Cardiac fibroblast (primary cell): ENCODE measurements at regions not wholly inside any gene's neighbourhood (a gene's known extent, or its start where the extent isn't known, plus 50 kb on each side); places are given as distances from the start of the nearest gene placed in this dataset.

ENCODE experiments used
- DNase-seq, 2 donors: peaks; one replicate each; pipeline versions ENCODE4 v3.0.0 to v3.0.0-alpha.2; 2010; ENCODE audit warnings: low read depth in 2 of 2
- H3K4me3 ChIP-seq, 2 donors: replicated peaks in 1 of 2; 1 replicate in 1 of 2; 2 replicates in 1 of 2; pipeline ENCODE4 v1.5.1; 2011; ENCODE audit warnings: low read depth in 2 of 2, low read length in 2 of 2, mild to moderate bottlenecking in 2 of 2, moderate library complexity in 1 of 2
- CTCF ChIP-seq: IDR thresholded peaks from one replicate; pipeline ENCODE4 v1.5.1; 2011; ENCODE audit warnings: low read depth, mild to moderate bottlenecking, low read length, inconsistent platforms

DNA sequence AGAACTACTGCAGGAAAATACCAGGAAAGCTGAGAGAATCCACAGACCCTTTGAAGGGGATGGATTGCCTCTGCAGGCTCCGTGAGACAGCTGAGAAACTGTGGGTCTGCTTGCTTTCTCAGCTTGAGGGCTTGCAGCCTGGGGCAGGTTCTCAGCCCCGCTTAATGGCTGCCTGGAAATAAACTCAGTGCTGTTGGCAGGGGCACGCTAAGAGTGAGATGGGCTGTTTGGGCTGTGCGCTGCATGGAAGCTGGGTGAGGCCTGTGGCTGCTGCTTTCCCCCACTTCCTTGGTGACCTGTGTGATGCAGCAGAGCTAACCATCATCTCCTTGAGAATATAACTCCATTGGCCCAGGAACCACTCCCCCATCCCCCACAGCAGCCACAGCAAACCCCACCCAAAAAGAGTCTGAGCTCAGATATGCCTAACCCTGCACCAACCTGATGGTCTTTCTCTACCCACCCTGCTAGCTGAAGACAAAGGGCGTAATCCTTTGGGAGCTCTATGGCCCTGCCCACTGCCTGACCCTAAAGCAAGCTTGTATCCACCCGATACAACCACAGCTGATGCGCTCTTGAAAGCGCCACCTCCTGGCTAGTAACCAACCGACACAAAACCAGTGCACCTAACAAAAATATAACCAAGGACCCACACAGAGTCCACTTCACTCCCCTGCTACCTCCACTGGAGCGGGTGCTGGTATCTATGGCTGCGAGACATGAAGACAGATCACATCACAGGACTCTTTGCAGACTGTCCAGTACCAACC, 800.6 kb upstream of the MAP3K7 start:
- H3K4me3 ChIP-seq: no peak overlapping the region
- TF ChIP-seq CTCF: no peak
- DNase-seq: no peak

DNA sequence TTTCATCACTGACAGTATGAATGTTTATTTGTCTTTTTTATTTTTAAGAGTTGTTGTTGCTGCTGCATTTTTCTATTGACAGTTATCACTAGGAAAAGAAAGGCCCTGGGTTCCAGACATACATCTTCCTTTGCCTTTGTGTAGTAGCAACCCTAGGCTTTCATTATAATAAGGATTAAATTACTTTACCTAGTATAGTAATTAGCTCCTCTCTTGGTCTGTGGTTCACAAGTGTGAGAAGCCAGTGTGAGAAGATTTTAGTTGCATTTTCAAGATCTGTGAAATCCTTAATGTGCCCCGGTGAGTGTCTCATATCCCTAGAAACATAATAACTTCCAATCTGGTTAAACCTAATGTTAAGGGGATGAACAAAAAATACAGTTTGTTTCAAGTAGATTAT, 799.3 kb upstream of the MAP3K7 start:
- TF ChIP-seq CTCF: no peak

DNA sequence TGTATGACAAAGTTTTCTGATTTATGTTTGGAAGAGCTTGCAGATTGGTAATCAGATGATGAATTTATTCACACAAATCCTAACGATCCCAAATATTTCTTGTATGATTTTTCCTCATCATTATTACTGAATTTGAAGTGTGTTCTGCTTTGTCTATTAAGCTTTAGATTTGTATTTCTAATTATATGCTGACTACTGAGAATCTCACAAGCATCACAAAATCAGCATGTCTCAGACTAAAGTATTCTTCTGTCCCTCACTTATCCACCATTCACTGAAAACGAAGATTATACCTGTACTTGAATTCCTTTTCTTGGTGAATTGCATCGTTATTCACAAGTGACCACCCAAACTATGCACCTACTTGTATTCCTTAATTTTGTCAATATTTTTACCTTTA, 796.3 kb upstream of the MAP3K7 start:
- no peak for TF ChIP-seq CTCF
- no peak for DNase-seq
- no peak overlapping the region for H3K4me3 ChIP-seq

More for the DNA sequence above, 799.3 kb upstream of the MAP3K7 start:
- no peak overlapping the region for H3K4me3 ChIP-seq
- DNase-seq: no peak

DNA sequence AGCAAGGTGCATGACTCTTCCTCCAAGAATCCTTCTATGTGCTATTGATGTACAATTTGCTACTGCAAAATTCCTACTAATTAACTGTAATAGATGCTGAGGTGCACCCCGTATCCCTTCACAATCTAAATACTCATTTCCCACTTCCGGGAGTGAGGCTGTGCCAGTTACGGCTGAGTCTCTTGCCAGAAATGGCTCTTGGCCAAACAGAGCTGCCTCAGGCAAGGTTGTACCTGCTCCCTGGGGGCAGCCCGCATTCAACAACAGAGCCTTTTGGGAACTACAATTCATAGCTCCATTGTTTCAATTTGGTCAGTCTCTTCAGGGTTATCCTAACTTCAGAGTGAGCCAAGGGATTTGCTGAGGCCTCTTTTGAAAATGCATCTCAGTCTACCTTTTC, 789.8 kb upstream of the MAP3K7 start:
- no peak for DNase-seq
- TF ChIP-seq CTCF: no peak
- no peak overlapping the region for H3K4me3 ChIP-seq

DNA sequence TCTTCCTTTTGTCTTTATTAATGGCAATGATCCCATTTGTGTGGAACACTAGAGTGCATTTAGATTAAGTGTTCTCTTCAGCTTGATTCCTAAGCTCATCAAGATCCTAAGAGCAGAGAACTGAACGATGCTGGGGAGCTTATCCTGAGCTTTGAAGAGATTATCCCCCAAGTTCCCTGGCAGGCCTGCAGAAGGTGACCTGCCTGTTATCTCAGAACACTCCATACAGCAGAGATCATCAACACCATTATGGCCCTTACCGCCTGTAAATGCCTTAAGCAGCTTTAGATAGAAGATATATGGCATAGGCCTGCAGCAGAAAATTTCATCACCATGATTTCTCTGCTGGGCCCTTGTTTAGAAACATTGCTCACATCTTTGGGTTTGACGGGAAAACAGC, 779.9 kb upstream of the MAP3K7 start:
- H3K4me3 ChIP-seq: no peak overlapping the region
- no peak for TF ChIP-seq CTCF
- no peak for DNase-seq

GRCh38 chr6:91358986-91359385, 772.1 kb upstream of the MAP3K7 start:
- H3K4me3 ChIP-seq: no peak overlapping the region
- no peak for DNase-seq
- no peak for TF ChIP-seq CTCF

DNA sequence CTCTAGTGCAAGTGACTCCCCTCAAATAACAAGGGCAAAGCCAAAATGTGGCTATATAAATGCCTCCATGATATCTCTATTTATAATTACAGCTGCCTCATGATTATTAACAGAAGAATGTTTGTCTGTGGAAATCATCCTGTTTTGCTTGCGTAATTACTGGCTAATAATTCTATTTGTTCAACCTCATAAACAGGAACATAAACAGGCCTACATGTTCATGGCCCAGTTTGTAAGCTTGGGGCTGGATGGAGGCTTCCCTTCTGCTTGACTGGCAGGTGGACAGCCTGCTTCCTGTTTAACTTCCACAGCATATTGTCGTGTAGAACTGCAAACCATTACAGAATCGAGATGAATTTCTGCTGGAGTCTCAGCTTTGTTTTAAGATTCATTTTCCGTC, 766.0 kb upstream of the MAP3K7 start:
- no peak for TF ChIP-seq CTCF
- no peak for DNase-seq
- H3K4me3 ChIP-seq: no peak overlapping the region
